WTC11 (cell line): ENCODE measurements at regions not wholly inside any gene's neighbourhood (a gene's known extent, or its start where the extent isn't known, plus 50 kb on each side); places are given as distances from the start of the nearest gene placed in this dataset.

ENCODE experiments used
- ATAC-seq: fragments of 200-7000 bp; cut with Tn5 transposase; 2 replicates; pipeline ENCODE4 v1.10.0; 2021; ENCODE audit warnings: mild to moderate bottlenecking, moderate library complexity
- CTCF ChIA-PET: fragments of 300-600 bp; sonication (Branson Sonifier 250); formaldehyde crosslinking; loops from one replicate; lab custom pipeline; 2021; ENCODE audit warnings: antibody characterized with exemption; lab: Charles Lee
- POLR2A ChIA-PET: fragments of 350-600 bp; sonication (Branson Sonifier 250); formaldehyde crosslinking; loops from one replicate; lab custom pipeline; 2021; ENCODE audit warnings: antibody characterized with exemption; lab: Charles Lee
- DNase-seq: peaks from one replicate; pipeline ENCODE4 v3.0.0; 2021; ENCODE audit warnings: low spot score
- H3K27ac Mint-ChIP-seq: 2 replicates; pipeline ENCODE4 v1.8.0; 2021; ENCODE audit warnings: mixed read lengths
- H3K27me3 Mint-ChIP-seq: 2 replicates; pipeline ENCODE4 v1.8.0; 2021; ENCODE audit warnings: low read depth, mild to moderate bottlenecking, moderate library complexity, mixed read lengths
- H3K36me3 Mint-ChIP-seq: 2 replicates; pipeline ENCODE4 v1.8.0; 2021; ENCODE audit warnings: mixed read lengths
- H3K4me1 Mint-ChIP-seq: 2 replicates; pipeline ENCODE4 v1.8.0; 2022; ENCODE audit warnings: mixed read lengths
- H3K4me3 Mint-ChIP-seq: 2 replicates; pipeline ENCODE4 v1.8.0; 2021; ENCODE audit warnings: mild to moderate bottlenecking, moderate library complexity, mixed read lengths
- H3K9me3 Mint-ChIP-seq: 2 replicates; pipeline ENCODE4 v1.8.0; 2021; ENCODE audit warnings: mixed read lengths
- ESRRA ChIP-seq: sonication (generic); formaldehyde crosslinking; IDR thresholded peaks from 2 replicates; pipeline ENCODE4 v1.8.1; 2022; ENCODE audit warnings: mild to moderate bottlenecking, missing genetic modification reagents, borderline replicate concordance
- FOXP1 ChIP-seq: sonication (generic); formaldehyde crosslinking; IDR thresholded peaks from 2 replicates; pipeline ENCODE4 v1.8.0; 2022; ENCODE audit warnings: missing genetic modification reagents, mild to moderate bottlenecking, moderate library complexity, borderline replicate concordance
- GRHL2 ChIP-seq: fragments of 250-450 bp; sonication (Bioruptor Pico); IDR thresholded peaks from 2 replicates; pipeline ENCODE4 v1.8.0; 2022; ENCODE audit warnings: mild to moderate bottlenecking, moderate library complexity; ENCODE audit not compliant: insufficient replicate concordance, severe bottlenecking
- KAT7 ChIP-seq: sonication (generic); formaldehyde crosslinking; IDR thresholded peaks from 2 replicates; pipeline ENCODE4 v1.8.1; 2023; ENCODE audit warnings: missing genetic modification reagents, mild to moderate bottlenecking, borderline replicate concordance
- NFATC4 ChIP-seq: fragments of 250-450 bp; sonication (Bioruptor Pico); IDR thresholded peaks from 2 replicates; pipeline ENCODE4 v1.9.0; 2021; ENCODE audit warnings: mild to moderate bottlenecking
- SMAD4 ChIP-seq: sonication (generic); formaldehyde crosslinking; IDR thresholded peaks from 2 replicates; pipeline ENCODE4 v1.8.0; 2022; ENCODE audit warnings: mild to moderate bottlenecking, missing genetic modification reagents
- TCF7 ChIP-seq: sonication (generic); formaldehyde crosslinking; IDR thresholded peaks from 2 replicates; pipeline ENCODE4 v1.8.0; 2022; ENCODE audit warnings: mild to moderate bottlenecking, low read depth, missing genetic modification reagents, moderate library complexity
- ZNF396 ChIP-seq: fragments of 250-450 bp; sonication (Bioruptor Pico); IDR thresholded peaks from 2 replicates; pipeline ENCODE4 v1.8.0; 2021; ENCODE audit warnings: mild to moderate bottlenecking, moderate library complexity, borderline replicate concordance
- ZNF671 ChIP-seq: fragments of 250-450 bp; sonication (Bioruptor Pico); IDR thresholded peaks from 2 replicates; pipeline ENCODE4 v1.8.0; 2021; ENCODE audit warnings: mild to moderate bottlenecking
- TF ChIP-seq, protein P1 (sequence below): fragments of 250-450 bp; sonication (Bioruptor Pico); IDR thresholded peaks from 2 replicates; pipeline ENCODE4 v1.9.0; 2021; ENCODE audit warnings: mild to moderate bottlenecking
- TF ChIP-seq, protein P2 (sequence below): sonication (generic); formaldehyde crosslinking; IDR thresholded peaks from 2 replicates; pipeline ENCODE4 v1.8.1; 2023; ENCODE audit warnings: mild to moderate bottlenecking, missing genetic modification reagents, borderline replicate concordance
- TF ChIP-seq, protein P3 (sequence below): sonication (generic); formaldehyde crosslinking; IDR thresholded peaks from 2 replicates; pipeline ENCODE4 v1.8.1; 2022; ENCODE audit warnings: mild to moderate bottlenecking, missing genetic modification reagents, moderate library complexity, borderline replicate concordance
- TF ChIP-seq, protein P4 (sequence below): sonication (generic); formaldehyde crosslinking; IDR thresholded peaks from 2 replicates; pipeline ENCODE4 v1.8.0; 2023; ENCODE audit warnings: missing genetic modification reagents, mild to moderate bottlenecking, borderline replicate concordance
- TF ChIP-seq, protein P5 (sequence below): sonication (generic); formaldehyde crosslinking; IDR thresholded peaks from 2 replicates; pipeline ENCODE4 v1.8.1; 2023; ENCODE audit warnings: mild to moderate bottlenecking, missing genetic modification reagents, moderate library complexity
- TF ChIP-seq, protein P6 (sequence below): fragments of 250-450 bp; sonication (Bioruptor Pico); IDR thresholded peaks from 2 replicates; pipeline ENCODE4 v1.9.0; 2021; ENCODE audit warnings: mild to moderate bottlenecking, borderline replicate concordance

DNA sequence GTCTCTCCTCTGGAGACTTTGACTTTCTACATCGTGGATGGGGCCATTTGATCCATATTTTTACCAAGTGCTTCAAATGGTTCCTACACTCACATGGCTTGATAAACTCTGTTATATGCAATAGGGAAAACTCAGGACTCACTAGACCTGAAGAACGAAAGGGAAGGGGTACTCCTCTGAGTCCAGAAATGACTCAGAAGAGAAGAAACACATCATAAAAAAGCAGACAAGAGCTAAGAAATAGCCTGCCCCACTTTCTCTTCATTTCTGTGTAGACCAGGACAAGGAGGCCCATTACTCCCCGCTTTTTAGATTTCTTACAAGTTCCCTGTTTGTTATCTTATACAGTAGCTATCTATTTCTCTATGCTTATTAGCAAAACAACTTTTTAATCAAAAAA is 369.8 kb upstream of the ARID1B start (continued):
- TF ChIP-seq, protein P1, sequence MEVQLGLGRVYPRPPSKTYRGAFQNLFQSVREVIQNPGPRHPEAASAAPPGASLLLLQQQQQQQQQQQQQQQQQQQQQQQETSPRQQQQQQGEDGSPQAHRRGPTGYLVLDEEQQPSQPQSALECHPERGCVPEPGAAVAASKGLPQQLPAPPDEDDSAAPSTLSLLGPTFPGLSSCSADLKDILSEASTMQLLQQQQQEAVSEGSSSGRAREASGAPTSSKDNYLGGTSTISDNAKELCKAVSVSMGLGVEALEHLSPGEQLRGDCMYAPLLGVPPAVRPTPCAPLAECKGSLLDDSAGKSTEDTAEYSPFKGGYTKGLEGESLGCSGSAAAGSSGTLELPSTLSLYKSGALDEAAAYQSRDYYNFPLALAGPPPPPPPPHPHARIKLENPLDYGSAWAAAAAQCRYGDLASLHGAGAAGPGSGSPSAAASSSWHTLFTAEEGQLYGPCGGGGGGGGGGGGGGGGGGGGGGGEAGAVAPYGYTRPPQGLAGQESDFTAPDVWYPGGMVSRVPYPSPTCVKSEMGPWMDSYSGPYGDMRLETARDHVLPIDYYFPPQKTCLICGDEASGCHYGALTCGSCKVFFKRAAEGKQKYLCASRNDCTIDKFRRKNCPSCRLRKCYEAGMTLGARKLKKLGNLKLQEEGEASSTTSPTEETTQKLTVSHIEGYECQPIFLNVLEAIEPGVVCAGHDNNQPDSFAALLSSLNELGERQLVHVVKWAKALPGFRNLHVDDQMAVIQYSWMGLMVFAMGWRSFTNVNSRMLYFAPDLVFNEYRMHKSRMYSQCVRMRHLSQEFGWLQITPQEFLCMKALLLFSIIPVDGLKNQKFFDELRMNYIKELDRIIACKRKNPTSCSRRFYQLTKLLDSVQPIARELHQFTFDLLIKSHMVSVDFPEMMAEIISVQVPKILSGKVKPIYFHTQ, result no peak
- TF ChIP-seq ZNF396 (no peak), ZNF671 (CRISPR knock-in tag) (no peak)

DNA sequence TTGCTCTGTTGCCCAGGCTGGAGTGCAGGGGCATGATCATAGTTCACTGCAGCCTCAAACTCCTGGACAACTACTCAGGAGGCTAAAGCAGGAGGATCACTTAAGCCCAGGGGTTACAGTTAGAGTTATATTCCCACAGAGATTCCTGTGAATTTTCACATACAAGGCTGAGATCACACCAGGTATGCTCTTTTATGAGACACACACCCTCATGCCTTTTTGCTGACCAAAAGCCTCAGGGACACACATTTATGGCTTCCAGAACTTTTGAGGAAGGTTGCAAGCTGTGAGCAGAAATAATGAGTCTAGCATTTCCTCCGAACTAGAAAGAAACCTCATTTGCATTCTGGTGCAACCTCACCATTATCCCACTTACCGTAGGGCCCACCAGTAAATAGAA is 370.5 kb upstream of the ARID1B start:
- no peak for DNase-seq
- ATAC-seq, result no peak
- ChIA-PET POLR2A (no interaction called here), CTCF (no interaction called here)
- 0 out of 2 replicates have a peak, but pooled peaks cover 3% of the 10 kb centered on the region for H3K36me3 Mint-ChIP-seq
- H3K4me3 Mint-ChIP-seq, result no peak overlapping the region
- peaks cover 12% of the 10 kb centered on the region for H3K4me1 Mint-ChIP-seq
- peaks cover 16% of the 10 kb centered on the region for H3K9me3 Mint-ChIP-seq
- H3K27me3 Mint-ChIP-seq, result no peaks in the 10 kb centered on the region; the same call in 1 of the 2 replicates
- no peak overlapping the region for H3K27ac Mint-ChIP-seq
- TF ChIP-seq, protein P1, result no peak
- no peak for TF ChIP-seq FOXP1
- TF ChIP-seq, protein P2, sequence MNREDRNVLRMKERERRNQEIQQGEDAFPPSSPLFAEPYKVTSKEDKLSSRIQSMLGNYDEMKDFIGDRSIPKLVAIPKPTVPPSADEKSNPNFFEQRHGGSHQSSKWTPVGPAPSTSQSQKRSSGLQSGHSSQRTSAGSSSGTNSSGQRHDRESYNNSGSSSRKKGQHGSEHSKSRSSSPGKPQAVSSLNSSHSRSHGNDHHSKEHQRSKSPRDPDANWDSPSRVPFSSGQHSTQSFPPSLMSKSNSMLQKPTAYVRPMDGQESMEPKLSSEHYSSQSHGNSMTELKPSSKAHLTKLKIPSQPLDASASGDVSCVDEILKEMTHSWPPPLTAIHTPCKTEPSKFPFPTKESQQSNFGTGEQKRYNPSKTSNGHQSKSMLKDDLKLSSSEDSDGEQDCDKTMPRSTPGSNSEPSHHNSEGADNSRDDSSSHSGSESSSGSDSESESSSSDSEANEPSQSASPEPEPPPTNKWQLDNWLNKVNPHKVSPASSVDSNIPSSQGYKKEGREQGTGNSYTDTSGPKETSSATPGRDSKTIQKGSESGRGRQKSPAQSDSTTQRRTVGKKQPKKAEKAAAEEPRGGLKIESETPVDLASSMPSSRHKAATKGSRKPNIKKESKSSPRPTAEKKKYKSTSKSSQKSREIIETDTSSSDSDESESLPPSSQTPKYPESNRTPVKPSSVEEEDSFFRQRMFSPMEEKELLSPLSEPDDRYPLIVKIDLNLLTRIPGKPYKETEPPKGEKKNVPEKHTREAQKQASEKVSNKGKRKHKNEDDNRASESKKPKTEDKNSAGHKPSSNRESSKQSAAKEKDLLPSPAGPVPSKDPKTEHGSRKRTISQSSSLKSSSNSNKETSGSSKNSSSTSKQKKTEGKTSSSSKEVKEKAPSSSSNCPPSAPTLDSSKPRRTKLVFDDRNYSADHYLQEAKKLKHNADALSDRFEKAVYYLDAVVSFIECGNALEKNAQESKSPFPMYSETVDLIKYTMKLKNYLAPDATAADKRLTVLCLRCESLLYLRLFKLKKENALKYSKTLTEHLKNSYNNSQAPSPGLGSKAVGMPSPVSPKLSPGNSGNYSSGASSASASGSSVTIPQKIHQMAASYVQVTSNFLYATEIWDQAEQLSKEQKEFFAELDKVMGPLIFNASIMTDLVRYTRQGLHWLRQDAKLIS, result no peak
- no peak for TF ChIP-seq TCF7
- TF ChIP-seq, protein P3, sequence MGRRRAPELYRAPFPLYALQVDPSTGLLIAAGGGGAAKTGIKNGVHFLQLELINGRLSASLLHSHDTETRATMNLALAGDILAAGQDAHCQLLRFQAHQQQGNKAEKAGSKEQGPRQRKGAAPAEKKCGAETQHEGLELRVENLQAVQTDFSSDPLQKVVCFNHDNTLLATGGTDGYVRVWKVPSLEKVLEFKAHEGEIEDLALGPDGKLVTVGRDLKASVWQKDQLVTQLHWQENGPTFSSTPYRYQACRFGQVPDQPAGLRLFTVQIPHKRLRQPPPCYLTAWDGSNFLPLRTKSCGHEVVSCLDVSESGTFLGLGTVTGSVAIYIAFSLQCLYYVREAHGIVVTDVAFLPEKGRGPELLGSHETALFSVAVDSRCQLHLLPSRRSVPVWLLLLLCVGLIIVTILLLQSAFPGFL, result no peak
- TF ChIP-seq NFATC4, result no peak
- no peak for TF ChIP-seq ESRRA
- no peak for TF ChIP-seq GRHL2 (CRISPR knock-in tag)
- TF ChIP-seq, protein P4, sequence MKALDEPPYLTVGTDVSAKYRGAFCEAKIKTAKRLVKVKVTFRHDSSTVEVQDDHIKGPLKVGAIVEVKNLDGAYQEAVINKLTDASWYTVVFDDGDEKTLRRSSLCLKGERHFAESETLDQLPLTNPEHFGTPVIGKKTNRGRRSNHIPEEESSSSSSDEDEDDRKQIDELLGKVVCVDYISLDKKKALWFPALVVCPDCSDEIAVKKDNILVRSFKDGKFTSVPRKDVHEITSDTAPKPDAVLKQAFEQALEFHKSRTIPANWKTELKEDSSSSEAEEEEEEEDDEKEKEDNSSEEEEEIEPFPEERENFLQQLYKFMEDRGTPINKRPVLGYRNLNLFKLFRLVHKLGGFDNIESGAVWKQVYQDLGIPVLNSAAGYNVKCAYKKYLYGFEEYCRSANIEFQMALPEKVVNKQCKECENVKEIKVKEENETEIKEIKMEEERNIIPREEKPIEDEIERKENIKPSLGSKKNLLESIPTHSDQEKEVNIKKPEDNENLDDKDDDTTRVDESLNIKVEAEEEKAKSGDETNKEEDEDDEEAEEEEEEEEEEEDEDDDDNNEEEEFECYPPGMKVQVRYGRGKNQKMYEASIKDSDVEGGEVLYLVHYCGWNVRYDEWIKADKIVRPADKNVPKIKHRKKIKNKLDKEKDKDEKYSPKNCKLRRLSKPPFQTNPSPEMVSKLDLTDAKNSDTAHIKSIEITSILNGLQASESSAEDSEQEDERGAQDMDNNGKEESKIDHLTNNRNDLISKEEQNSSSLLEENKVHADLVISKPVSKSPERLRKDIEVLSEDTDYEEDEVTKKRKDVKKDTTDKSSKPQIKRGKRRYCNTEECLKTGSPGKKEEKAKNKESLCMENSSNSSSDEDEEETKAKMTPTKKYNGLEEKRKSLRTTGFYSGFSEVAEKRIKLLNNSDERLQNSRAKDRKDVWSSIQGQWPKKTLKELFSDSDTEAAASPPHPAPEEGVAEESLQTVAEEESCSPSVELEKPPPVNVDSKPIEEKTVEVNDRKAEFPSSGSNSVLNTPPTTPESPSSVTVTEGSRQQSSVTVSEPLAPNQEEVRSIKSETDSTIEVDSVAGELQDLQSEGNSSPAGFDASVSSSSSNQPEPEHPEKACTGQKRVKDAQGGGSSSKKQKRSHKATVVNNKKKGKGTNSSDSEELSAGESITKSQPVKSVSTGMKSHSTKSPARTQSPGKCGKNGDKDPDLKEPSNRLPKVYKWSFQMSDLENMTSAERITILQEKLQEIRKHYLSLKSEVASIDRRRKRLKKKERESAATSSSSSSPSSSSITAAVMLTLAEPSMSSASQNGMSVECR (CRISPR knock-in tag), result no peak
- TF ChIP-seq, protein P5, sequence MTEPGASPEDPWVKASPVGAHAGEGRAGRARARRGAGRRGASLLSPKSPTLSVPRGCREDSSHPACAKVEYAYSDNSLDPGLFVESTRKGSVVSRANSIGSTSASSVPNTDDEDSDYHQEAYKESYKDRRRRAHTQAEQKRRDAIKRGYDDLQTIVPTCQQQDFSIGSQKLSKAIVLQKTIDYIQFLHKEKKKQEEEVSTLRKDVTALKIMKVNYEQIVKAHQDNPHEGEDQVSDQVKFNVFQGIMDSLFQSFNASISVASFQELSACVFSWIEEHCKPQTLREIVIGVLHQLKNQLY, result no peak
- TF ChIP-seq, protein P6, sequence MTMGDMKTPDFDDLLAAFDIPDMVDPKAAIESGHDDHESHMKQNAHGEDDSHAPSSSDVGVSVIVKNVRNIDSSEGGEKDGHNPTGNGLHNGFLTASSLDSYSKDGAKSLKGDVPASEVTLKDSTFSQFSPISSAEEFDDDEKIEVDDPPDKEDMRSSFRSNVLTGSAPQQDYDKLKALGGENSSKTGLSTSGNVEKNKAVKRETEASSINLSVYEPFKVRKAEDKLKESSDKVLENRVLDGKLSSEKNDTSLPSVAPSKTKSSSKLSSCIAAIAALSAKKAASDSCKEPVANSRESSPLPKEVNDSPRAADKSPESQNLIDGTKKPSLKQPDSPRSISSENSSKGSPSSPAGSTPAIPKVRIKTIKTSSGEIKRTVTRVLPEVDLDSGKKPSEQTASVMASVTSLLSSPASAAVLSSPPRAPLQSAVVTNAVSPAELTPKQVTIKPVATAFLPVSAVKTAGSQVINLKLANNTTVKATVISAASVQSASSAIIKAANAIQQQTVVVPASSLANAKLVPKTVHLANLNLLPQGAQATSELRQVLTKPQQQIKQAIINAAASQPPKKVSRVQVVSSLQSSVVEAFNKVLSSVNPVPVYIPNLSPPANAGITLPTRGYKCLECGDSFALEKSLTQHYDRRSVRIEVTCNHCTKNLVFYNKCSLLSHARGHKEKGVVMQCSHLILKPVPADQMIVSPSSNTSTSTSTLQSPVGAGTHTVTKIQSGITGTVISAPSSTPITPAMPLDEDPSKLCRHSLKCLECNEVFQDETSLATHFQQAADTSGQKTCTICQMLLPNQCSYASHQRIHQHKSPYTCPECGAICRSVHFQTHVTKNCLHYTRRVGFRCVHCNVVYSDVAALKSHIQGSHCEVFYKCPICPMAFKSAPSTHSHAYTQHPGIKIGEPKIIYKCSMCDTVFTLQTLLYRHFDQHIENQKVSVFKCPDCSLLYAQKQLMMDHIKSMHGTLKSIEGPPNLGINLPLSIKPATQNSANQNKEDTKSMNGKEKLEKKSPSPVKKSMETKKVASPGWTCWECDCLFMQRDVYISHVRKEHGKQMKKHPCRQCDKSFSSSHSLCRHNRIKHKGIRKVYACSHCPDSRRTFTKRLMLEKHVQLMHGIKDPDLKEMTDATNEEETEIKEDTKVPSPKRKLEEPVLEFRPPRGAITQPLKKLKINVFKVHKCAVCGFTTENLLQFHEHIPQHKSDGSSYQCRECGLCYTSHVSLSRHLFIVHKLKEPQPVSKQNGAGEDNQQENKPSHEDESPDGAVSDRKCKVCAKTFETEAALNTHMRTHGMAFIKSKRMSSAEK (CRISPR knock-in tag), result no peak
- no peak for TF ChIP-seq KAT7
- TF ChIP-seq SMAD4 (CRISPR knock-in tag), result no peak
